ENCODE measurements at regions not wholly inside any gene's neighbourhood (a gene's known extent, or its start where the extent isn't known, plus 50 kb on each side); places are given as distances from the start of the nearest gene placed in this dataset.
"Not testable (repeated sequence)": the region's sequence is repeated elsewhere in the genome, so short reads cannot be mapped to it uniquely, and the experiment has no call there.

DNA sequence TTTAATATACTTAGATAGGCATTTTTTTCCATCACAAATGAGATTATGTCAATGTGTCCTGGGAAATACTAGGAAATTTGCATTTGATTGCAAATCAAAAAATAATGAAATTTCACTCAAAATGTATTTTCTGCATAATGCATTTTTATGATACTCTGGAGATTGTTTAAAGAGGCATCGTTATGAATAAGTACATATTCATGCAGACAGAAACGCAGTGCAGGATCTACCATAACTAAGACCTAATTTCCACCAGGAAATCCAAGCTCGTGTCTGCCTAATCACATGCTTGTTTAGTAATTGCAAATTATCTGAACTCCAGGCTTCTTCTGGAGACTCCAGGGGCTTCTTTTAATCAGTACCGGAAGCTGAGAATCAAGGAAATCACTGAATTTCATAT is 163.5 kb upstream of the MXRA5 start:
- no peak for DNase-seq

DNA sequence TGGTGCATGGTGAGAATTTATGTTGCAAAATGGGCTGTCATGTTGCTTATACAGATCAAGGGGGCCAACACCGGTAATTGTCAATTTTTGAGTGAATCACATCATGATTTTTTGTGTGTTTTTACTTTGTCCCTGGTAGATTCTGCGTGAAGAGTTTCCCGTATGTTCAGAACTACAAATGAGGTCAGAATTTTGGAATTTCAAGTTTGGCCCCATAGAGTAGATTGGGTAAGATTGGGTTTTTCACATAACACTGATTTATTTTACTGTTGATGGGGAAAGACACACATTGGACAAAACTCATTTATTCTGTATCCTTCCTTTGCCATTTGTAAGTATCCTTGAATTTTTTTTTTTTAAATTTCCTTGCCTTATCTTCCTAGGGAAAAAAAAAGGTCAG is 158.5 kb upstream of the MXRA5 start:
- peak; percentile 51 for DNase-seq

DNA sequence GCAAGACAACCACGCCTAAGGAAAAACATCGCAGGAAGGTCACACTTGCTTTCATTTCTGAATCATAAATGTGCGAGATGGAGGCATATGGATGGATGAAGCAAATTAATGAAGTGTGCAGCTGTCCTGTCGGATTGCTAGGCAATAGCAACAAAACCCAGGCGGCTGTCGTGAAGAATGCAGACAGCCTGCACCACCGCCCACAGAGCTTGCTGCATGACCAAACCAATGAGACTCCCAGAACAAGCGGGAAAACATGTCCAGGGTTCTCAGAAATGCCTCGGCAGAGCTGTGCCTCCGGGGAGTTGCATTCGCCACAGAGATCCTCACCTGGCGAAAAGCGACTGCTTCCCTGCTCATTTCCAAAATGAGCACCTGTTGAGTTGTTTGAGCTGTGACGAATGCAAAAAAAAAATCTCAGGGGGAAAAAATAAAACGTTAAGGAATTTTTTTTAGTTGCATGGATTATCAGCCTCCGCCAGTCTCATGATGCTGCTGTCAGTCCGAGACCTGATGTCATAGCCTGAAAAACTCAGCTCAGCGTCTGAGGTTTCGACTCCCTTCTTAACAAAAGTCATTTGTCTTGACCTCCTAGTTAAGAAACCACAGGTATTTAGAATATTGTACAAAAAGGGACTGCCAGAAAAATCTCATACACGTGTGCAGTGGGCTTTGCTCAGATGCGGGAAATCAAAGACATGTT is 155.5 kb upstream of the MXRA5 start:
- peak; percentile 77 for DNase-seq

DNA sequence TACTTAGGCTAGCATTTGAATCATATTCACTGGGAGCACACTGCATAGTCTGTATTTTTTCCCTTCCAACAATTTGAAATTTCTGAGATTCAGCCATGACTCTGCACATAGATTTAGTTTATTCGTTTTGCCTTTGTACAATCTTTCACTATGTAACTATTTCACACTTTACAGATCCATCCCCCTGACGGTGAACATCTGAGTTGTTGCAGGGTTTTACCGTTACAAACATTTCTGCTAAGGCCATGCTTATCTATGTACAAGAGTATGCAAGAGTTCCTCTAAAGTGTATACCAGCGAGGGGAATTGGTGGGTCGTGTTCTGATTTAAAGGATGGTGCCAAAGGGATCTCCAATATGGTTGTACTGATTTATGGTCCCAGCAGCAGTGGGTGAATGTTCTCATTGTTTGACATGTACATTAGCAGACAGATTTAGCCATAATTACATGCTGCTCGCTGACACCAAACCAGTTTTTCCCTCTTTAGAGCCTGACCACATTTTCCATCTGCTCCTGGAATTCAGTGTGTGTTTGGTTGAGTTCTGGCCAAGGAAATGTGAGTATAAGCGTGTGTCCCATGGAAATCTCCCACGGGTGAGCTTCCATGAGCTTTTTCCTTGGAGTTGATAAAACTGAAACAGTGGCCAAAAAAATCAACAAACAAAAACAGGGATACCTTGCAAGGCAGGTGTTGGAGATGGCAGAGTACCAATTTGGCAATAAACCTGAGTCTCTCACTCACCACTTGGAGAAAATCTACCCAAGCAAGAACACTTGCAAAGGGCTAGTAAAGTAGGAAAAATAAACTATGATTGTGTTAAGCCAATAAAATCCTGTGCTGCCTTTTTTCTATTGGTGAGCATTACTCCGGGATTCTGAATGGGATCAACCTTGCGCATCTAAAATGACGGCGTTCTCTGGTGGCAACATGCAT is 149.7 kb upstream of the MXRA5 start:
- peak; percentile 7 for DNase-seq

DNA sequence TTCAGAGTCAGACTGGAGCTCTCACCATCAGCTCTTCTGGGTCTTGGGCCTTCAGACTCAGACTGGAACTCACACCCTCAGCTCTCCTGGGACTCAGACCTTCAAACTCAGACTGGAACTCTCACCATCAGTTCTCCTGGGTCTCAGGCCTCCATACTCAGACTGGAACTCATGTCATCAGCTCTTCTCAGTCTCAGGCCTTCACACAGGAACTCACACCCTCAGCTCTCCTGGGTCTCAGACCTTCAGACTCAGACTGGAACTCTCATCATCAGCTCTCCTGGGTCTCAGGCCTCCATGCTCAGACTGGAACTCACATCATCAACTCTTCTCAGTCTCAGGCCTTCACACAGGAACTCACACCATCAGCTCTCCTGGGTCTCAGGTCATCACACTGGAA is 147.2 kb upstream of the MXRA5 start:
- no peak for DNase-seq

DNA sequence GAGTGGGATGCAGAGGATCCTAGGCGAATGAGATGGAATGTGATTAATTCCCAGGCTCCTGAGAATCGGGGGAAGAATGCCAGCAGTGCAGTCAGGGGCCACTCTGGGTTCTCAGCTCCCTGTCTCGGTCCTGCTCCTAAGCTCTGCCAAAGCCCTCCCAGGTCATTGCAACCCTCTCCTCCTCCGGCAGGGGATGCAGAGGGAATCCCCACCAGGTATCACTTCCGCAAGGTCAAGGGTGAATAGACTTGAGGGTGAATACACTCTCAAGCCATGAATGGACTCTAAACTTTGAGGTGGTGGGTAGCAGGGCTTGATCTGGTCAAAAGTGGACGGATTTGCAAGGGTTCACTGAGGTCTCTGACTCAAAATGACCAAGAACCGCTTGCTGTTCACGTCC is 139.3 kb upstream of the MXRA5 start:
- DNase-seq = no peak

DNA sequence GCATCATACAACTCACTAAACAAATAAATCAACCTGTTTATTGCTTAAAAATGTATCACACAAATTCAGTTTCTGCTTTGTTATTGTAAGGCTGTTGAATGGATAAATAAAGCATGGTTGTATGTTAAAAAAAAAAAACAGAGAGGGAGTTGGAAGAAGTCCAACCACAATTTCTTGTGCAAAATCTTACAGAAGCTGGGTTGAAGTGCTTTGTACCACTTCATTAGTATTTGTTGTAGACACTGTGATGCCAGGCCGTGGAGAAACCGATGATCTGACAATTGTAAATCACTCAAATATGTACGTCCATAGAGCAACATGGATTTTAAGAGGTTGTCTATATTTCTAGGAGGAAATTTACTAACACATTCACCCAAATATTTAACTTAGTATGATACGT is 132.6 kb upstream of the MXRA5 start:
- no peak for DNase-seq

DNA sequence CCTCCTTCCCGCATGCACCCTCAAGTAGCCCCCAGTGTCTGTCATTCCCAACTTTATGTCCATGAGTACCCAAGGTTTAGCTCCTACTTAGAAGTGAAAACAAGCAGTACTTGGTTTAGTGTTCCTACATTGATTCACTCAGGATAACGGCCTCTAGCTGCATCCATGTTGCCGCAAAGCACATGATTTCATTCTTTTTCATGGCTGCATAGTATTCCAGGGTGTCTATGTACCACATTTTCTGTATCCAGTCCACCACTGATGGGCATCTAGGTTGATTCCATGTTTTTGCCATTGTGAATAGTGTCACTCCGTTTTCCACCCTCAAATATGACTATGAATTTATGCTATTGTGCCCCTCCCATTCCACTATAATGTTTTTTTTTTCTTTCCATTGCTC is 130.5 kb upstream of the MXRA5 start:
- no peak for DNase-seq

DNA sequence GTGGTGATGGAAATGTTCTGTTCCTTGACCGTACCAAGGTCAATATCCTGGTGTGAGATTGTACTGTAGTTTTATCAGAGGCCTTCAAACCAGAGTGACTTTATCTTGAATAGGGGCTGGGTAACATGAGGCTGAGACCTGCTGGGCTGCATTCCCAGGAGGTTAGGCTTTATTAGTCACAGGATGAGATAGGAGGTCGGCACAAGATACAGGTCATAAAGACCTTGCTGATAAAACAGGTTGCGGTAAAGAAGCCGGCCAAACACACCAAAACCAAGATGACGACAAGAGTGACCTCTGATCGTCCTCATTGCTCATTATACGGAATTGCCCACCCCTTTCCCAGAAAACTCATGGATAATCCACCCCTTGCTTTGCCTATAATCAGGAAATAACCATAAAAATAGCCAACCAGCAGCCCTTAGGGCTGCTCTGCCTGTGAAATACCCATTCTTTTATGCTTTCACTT is 123.8 kb upstream of the MXRA5 start:
- not testable (repeated sequence) for DNase-seq

DNA sequence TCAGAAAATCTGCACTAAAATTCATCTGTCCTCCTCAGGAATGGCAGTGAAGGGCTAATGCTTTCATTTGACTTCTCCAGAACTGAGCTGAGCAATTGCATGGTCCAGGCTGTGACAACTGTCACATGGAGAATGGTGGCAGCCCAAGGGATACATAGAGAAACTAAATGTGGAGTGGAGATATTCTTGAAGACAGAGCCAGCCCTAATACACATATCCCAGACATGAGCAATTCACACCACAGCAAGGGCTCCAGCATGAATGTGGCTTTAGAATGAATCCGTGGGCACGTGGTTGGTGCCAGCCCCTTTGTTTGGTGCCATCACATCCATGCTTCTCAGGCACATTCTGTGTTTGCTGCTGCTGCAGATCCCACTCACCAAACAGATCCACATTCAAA is 121.6 kb upstream of the MXRA5 start:
- DNase-seq = no peak

DNA sequence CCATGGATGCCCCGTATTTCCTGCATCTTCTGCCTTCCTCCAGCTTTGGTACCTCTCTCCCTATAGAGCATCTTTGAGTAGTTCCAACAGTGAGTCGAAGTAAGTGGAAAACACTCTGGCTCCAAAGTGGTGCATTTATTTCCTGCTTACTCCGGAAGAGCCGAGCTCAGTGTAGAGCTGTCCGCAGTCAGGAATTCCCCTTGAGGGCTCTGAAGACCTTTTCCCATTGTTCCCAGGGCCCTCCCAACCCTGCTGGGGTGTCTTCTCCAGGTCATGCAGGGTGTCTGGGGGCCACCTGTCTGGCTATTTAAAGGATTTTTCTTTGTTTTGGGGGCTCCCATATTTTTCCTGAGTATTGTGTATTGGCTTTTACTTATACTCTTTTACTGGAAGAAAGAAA is 118.6 kb upstream of the MXRA5 start:
- no peak for DNase-seq

DNA sequence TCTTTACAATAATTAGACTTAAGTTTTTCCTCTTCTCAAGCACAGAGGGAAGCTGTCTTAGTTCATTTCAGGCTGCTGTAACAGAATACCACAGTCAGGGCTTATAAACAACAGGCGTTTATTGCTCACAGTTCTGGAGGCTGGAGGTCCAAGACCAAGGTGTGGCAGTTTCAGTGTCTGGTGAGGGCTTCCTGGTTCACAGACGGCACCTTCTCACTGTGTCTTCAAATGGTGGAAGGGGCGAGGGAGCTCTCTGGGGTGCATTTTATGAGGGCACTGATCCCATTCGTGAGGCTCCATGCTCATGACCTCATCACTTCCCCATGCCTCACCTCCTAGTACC is 115.7 kb upstream of the MXRA5 start:
- no peak for DNase-seq

DNA sequence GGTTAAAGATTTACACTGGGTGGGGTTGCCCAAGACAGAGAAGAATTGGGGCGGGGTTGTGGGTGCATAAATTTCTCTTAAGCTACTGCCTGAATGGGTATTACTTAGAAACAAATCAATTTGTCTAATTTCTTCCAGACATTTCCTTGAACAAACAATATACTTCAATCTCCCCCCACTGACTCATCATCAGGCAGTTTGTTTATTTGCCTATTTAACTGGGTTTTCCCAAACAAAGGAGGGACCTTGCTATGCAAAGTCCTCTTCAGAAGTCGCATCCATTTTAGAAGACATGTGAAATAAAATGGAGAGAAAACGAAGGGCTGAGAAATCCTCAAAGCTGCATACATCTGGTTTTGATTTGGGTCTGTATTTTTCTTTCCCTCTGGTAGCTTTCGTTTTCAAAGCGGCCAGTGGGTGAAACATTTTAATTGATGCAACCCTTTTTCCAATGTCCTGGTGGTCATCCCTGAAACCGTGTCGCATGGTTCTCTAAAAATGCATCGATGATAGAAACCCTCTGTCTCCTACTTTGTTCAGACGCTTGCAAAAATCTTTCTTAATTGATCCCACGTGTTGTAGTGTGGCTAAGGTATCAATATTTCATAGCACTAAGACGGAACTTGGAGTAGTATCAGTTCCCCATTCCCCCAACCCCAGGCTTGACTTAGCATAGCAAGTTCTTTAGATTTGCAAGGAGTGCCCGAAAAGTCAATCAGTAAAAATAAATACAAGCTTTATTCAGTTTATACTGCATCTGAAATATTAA is 115.1 kb upstream of the MXRA5 start:
- peak; percentile 70 for DNase-seq

DNA sequence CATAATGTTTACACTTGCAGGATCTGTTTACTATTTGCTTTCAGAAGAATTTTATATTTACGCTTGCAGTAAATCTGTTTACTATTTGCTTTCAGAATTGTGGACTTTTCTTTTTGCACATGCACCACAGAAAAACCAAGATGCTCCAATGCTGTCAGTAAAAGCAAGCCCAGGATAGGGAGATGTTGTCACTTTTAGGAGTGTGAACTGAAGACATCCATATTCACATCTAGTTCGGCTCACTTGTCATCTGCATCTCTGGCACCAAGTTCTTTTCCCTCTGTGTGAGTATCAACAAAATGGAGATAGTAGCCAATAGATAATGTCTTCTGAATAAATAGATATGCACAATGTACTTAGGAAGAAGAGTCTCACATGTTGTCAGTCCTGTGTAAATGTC is 109.3 kb upstream of the MXRA5 start:
- no peak for DNase-seq

DNA sequence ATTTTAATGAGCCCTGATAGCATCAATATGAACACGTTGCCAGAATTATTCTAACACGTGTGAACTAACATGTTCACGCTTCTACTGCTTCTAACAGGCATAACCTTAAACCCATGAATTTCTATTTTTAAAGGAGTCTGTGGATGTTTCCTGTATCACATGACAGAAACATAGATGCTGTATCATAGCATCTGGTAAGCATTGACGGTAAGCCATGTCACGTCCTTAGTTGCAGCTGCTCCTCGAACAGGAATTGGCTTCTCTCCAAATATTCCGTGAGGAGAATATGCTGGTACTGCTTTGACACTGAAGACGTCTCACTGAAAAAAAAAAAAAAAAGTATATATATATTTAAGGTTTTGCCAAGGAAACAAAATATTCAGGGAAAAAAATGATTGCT is 105.1 kb upstream of the MXRA5 start:
- DNase-seq = peak; percentile 70

DNA sequence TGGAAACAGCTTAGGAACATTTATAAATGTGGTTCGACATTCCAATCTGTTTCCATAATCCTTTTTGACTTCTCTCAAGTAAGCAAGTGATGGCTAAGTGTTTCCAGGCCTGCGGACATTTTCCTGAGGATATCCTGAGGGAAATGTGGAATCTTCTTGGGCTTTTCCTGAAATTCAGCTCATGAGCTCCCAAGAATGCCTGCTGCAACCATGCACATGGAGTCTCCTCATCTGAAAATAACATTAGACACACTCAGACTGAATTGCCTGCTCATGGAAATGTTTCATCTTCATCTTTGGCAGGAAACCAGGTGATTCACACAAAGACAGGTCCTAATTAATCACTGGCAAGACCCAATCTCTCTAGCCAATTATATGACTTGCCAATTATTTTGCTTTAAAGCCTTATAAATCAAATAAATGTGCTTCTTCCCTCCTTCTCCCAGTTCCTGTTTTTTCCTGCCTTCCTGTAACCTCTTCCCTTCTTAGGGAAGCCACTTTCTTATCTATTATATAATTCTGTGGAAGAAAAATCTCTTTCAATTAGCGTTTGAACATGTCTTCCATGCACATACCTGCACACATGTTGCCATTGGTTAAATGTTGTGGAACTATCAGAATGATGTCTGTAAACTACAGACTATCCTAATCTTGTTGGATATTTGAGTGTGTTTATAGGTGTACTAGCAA is 104.6 kb upstream of the MXRA5 start:
- peak; percentile 87 for DNase-seq

DNA sequence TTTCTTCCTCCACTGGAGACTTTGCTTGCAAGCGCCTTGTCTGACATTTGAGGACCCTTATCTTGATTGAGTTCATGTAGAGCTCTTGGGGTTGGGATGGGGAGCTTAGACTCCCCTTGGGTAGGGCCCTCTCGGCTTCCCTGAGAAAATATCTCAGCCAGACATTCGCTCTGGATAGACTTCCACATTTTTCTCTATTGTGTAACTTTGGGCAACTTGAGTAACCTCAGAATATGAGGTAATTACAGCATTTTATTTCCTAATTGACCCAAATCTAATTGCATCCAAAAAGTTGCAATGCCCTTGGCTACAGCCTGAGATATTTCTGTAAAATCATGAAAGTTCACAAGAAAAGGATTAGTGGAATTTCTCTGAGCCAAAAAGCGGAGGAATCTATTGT is 102.8 kb upstream of the MXRA5 start:
- peak; percentile 36 for DNase-seq

DNA sequence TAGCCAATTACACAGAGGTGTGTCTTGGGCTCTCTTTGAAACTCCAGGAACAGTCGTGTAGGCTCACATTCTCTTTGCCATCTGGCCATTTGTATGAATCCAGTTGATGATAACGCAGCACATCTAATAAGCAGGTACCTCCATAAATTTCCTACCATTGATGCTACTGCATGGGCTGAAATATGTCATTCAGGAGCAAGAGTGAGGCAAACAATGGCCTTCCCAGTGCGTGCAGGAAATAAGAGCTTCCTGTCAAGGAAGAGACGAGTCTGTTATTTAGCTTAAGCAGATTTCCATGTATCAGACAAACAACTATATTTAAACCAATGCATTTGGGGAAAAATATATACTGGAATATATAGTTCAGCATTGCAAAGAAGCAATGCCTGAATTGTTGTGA is 102.1 kb upstream of the MXRA5 start:
- no peak for DNase-seq

DNA sequence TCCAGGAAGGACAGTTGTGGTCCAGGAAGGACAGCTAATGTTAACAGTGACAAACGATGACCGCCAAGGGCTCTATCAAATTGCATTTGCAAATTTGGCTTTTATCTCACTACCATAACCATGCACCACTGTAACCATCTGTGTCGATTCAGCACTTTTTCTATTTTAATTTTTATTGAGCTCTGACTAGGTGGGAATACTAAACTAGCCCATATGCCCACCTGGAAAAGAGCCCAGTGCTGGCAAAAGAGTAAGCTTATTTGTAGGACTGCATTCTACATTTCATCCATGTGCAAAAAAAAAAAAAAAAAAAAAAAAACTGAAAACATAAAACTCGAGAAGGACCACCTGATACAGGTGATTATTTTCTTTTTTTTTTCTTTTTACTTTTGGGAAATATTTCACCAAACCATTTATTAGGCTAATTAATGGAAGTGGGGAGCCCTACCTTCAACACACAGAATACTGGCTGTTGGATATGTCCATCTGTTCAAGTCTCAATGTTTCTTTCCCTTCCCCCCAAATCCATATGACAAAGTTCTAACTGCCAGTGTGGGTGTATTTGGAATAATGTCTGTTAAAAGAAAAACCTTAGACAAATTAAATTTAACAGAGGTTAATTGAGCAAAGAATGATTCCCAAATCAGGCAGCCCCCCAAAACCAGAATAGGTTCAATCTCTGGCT is 99.5 kb upstream of the MXRA5 start:
- no peak for DNase-seq

DNA sequence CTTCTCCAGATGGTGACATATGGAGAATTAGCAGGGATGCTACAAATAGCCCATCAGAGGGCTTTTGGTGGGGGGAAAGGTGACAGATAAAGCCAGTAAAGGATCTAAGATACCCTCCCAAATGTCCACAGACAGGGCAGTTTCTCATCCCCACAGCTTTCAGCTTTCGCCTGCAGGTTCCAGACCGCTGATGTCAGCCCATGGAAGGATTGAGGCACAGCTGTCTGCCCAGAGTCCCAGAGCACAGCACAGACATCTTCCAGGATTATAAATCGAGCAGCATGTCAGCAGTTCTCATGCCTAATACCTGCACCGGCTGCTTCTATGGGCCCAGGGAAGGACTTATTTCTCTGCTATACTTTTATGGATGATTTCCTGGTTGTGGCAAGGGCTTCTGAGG is 96.7 kb upstream of the MXRA5 start:
- no peak for DNase-seq

DNA sequence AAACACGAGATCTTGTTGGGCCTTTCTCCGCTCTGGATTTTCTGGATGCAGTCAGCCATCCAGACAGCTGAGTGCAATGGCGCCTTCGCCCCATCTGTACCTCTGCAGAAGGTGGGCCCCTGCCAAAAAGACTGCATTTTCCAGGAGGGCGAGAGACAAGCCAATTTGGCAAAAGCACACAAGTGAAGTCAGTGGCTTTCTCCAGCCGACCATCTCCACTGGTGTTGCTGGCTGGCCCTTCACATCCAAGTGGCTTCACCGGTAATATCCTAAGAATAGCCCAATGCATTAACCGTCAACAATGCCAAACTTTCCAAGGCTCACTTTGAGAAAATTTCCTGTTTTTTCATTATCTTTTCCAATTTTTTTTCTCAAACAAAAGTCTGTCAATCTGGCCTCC is 96.2 kb upstream of the MXRA5 start:
- no peak for DNase-seq

DNA sequence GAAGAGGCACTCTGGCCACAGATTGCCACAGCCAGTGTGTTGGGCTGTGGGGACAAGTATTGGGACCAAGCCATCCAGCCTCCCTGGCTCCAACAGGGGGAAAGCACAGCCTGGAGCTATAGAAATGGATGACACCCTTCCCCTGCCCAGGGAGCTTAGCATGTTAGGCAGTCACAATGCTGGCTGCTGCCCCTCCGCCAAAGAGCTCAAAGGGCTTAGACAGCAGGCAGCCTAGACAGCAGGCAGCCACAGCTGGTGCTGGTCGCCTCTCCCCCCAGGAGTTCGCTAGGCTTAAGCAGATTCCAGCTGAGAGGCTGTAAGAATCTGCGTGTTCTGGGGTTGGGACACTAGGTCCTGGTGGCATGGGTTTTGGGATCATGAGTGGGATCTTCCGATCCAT is 94.5 kb upstream of the MXRA5 start:
- no peak for DNase-seq

Data from fibroblast of skin of abdomen (primary cell).